NCI-H82 (cell line): ENCODE measurements at regions not wholly inside any gene's neighbourhood (a gene's known extent, or its start where the extent isn't known, plus 50 kb on each side); places are given as distances from the start of the nearest gene placed in this dataset.
"Not testable (repeated sequence)": the region's sequence is repeated elsewhere in the genome, so short reads cannot be mapped to it uniquely, and the experiment has no call there.

Source experiments
- DNase-seq: peaks from one replicate; lab custom pipeline; 2025; lab: John Stamatoyannopoulos, UW

GRCh38 chr2:153307223-153307622 lies 171.3 kb downstream of the RPRM start:
- DNase-seq: no peak

GRCh38 chr2:153299809-153300208 lies 178.8 kb downstream of the RPRM start:
- DNase-seq: no peak

GRCh38 chr2:153299217-153299616 lies 179.3 kb downstream of the RPRM start:
- DNase-seq: no peak

- no peak for DNase-seq
These were observed 184.3 kb downstream of the RPRM start for GRCh38 chr2:153294199-153294786.

- no peak for DNase-seq
These were observed 186.8 kb downstream of the RPRM start for GRCh38 chr2:153291718-153292117.

GRCh38 chr2:153287109-153287801 lies 191.3 kb downstream of the RPRM start:
- DNase-seq: peak; percentile 47

- DNase-seq: no peak
These were observed 209.6 kb downstream of the RPRM start for GRCh38 chr2:153268941-153269461.

- not testable (repeated sequence) for DNase-seq
These were observed 221.7 kb downstream of the RPRM start for GRCh38 chr2:153256876-153257275.

GRCh38 chr2:153246636-153247035 lies 231.9 kb downstream of the RPRM start:
- not testable (repeated sequence) for DNase-seq

- DNase-seq: no peak
These were observed 243.0 kb downstream of the RPRM start for GRCh38 chr2:153235516-153235915.

GRCh38 chr2:153232464-153232863 lies 246.1 kb downstream of the RPRM start:
- DNase-seq: no peak

GRCh38 chr2:153230977-153231376 lies 247.6 kb downstream of the RPRM start:
- peak; percentile 80 for DNase-seq

- no peak for DNase-seq
These were observed 249.7 kb downstream of the RPRM start for GRCh38 chr2:153228904-153229303.

- no peak for DNase-seq
These were observed 250.6 kb downstream of the RPRM start for GRCh38 chr2:153227981-153228380.

- DNase-seq: peak; percentile 77
These were observed 256.1 kb downstream of the RPRM start for GRCh38 chr2:153222231-153223165.

GRCh38 chr2:153221506-153221905 lies 257.1 kb downstream of the RPRM start:
- DNase-seq: no peak

- DNase-seq: no peak
These were observed 257.5 kb downstream of the RPRM start for GRCh38 chr2:153221087-153221486.

GRCh38 chr2:153218851-153219250 lies 259.7 kb downstream of the RPRM start:
- no peak for DNase-seq

GRCh38 chr2:153214337-153214736 lies 264.2 kb downstream of the RPRM start:
- no peak for DNase-seq

GRCh38 chr2:153213022-153213421 lies 265.5 kb downstream of the RPRM start:
- DNase-seq: no peak

- DNase-seq: no peak
These were observed 280.9 kb downstream of the RPRM start for GRCh38 chr2:153197402-153198386.
